HCT116 (cell line): ENCODE measurements at regions not wholly inside any gene's neighbourhood (a gene's known extent, or its start where the extent isn't known, plus 50 kb on each side); places are given as distances from the start of the nearest gene placed in this dataset.

Experiments used
- ATAC-seq: fragments of 200-7000 bp; cut with Tn5 transposase; 2 replicates; pipeline ENCODE4 v1.9.1; 2020; ENCODE audit warnings: mild to moderate bottlenecking, moderate library complexity
- BruUV-seq: library from RNA; stranded (reverse); fragments of 400-500 nt; replicated peaks from 2 replicates; lab custom pipeline; 2021; lab: Mats Ljungman, UMichigan
- CTCF ChIA-PET: fragments of 300-600 bp; sonication (Branson Sonifier 250); formaldehyde crosslinking; loops from one replicate; lab custom pipeline; 2021; ENCODE audit warnings: antibody characterized with exemption; lab: Charles Lee
- POLR2A ChIA-PET: fragments of 300-600, 350-600 bp; sonication (Branson Sonifier 250); formaldehyde crosslinking; loops from one replicate; lab custom pipeline; 2021; ENCODE audit warnings: antibody characterized with exemption; lab: Charles Lee
- RAD21 ChIA-PET, 2 experiments: fragments of 300-600 bp; sonication (Branson Sonifier 250); formaldehyde crosslinking; loops; one replicate each; lab custom pipeline; 2023; ENCODE audit warnings: low total read pairs in 2 of 2; ENCODE audit not compliant: uncharacterized antibody in 2 of 2, unreplicated experiment in 2 of 2, low non-redundant PET in 1 of 2; lab: Charles Lee
- DNase-seq: peaks from one replicate; pipeline ENCODE4 v3.0.0-alpha.2; 2010; ENCODE audit warnings: low read depth, low spot score
- H2AFZ ChIP-seq: fragments of 200-600 bp; shearing (Covaris generic), sonication (generic); 2 replicates; pipeline ENCODE4 v1.6.1; 2017; ENCODE audit warnings: low read depth, mixed run types, mixed read lengths, antibody characterized with exemption, low read length; ENCODE audit not compliant: poor library complexity, severe bottlenecking
- H3K27ac ChIP-seq: 2 replicates; pipeline ENCODE4 v1.5.1; 2012; ENCODE audit warnings: low read depth, low read length
- H3K27me3 ChIP-seq: fragments of 200-600 bp; sonication (generic); 2 replicates; pipeline ENCODE4 v1.6.1; 2016; ENCODE audit warnings: mixed run types, low read length, mixed read lengths; ENCODE audit not compliant: insufficient read depth
- H3K36me3 ChIP-seq, 2 experiments: fragments of 200-500 bp in 1 of 2; fragments of 200-600 bp in 1 of 2; sonication (Bioruptor generic) in 1 of 2; sonication (generic) in 1 of 2; 2 replicates each; pipeline versions ENCODE4 v1.5.1 to v1.6.1; 2014 to 2016; ENCODE audit warnings: low read length in 2 of 2, inconsistent platforms in 1 of 2, mixed read lengths in 1 of 2, mixed run types in 1 of 2; ENCODE audit not compliant: insufficient read depth in 2 of 2, control insufficient read depth in 1 of 2
- H3K4me1 ChIP-seq, 2 experiments: fragments of 200-600 bp in 1 of 2; sonication (generic) in 1 of 2; 2 replicates each; pipeline versions ENCODE4 v1.5.1 to v1.6.1; 2012 to 2017; ENCODE audit warnings: low read length in 2 of 2, inconsistent platforms in 1 of 2, mild to moderate bottlenecking in 1 of 2, mixed read lengths in 1 of 2, mixed run types in 1 of 2, moderate library complexity in 1 of 2; ENCODE audit not compliant: insufficient read depth in 2 of 2, control insufficient read depth in 1 of 2
- H3K4me2 ChIP-seq: fragments of 200-600 bp; sonication (generic); 2 replicates; pipeline ENCODE4 v1.6.1; 2017; ENCODE audit warnings: mixed run types, low read length, mixed read lengths
- H3K4me3 ChIP-seq, 2 experiments: fragments of 200-600 bp in 1 of 2; sonication (generic) in 1 of 2; replicated peaks in 1 of 2; 2 replicates each; pipeline ENCODE4 v1.5.1; 2011 to 2016; ENCODE audit warnings: low read length in 2 of 2, control low read depth in 1 of 2, low read depth in 1 of 2, mild to moderate bottlenecking in 1 of 2, mixed read lengths in 1 of 2, mixed run types in 1 of 2
- H3K79me2 ChIP-seq: fragments of 200-600 bp; sonication (generic); 2 replicates; pipeline ENCODE4 v1.6.1; 2017; ENCODE audit warnings: mild to moderate bottlenecking, mixed run types, low read length, moderate library complexity, mixed read lengths; ENCODE audit not compliant: insufficient read depth
- H3K9ac ChIP-seq: fragments of 200-600 bp; sonication (generic); 2 replicates; pipeline ENCODE4 v1.6.1; 2016; ENCODE audit warnings: low read length, mixed read lengths
- H3K9me2 ChIP-seq: fragments of 200-600 bp; sonication (generic), shearing (Covaris generic); 2 replicates; pipeline ENCODE4 v1.6.1; 2017; ENCODE audit warnings: mixed run types, mild to moderate bottlenecking, moderate library complexity; ENCODE audit not compliant: insufficient read depth
- H3K9me3 ChIP-seq, 2 experiments: fragments of 200-500 bp in 1 of 2; fragments of 200-600 bp in 1 of 2; sonication (Bioruptor generic) in 1 of 2; sonication (generic) in 1 of 2; 2 replicates each; pipeline ENCODE4 v1.6.1; 2014 to 2017; ENCODE audit warnings: low read length in 2 of 2, mixed read lengths in 2 of 2, inconsistent platforms in 1 of 2, low read depth in 1 of 2, mild to moderate bottlenecking in 1 of 2, mixed run types in 1 of 2, moderate library complexity in 1 of 2; ENCODE audit not compliant: control insufficient read depth in 1 of 2, insufficient read depth in 1 of 2
- H4K20me1 ChIP-seq: fragments of 200-600 bp; sonication (generic), shearing (Covaris generic); 2 replicates; pipeline ENCODE4 v1.6.1; 2017; ENCODE audit warnings: mixed run types, mild to moderate bottlenecking, moderate library complexity; ENCODE audit not compliant: insufficient read depth
- ATF3 ChIP-seq: IDR thresholded peaks from 2 replicates; pipeline ENCODE4 v1.6.1; 2012
- CEBPB ChIP-seq: IDR thresholded peaks from 2 replicates; pipeline ENCODE4 v1.6.1; 2012; ENCODE audit warnings: low read depth
- CTCF ChIP-seq, 3 experiments: fragments of 200-600 bp in 1 of 3; sonication (generic) in 1 of 3; IDR thresholded peaks in 2 of 3; conservative IDR thresholded peaks in 1 of 3; 2 replicates each; pipeline ENCODE4 v1.5.1; 2012 to 2017; ENCODE audit warnings: low read depth in 2 of 3, low read length in 2 of 3, antibody characterized with exemption in 1 of 3, borderline replicate concordance in 1 of 3, control low read depth in 1 of 3, mild to moderate bottlenecking in 1 of 3, mixed read lengths in 1 of 3, mixed run types in 1 of 3, moderate library complexity in 1 of 3; ENCODE audit not compliant: insufficient read depth in 1 of 3
- EGR1 ChIP-seq: IDR thresholded peaks from 2 replicates; pipeline ENCODE4 v1.6.1; 2012; ENCODE audit warnings: low read depth
- ELF1 ChIP-seq: IDR thresholded peaks from 2 replicates; pipeline ENCODE4 v1.6.1; 2012; ENCODE audit warnings: low read depth, borderline replicate concordance
- FOSL1 ChIP-seq: IDR thresholded peaks from 2 replicates; pipeline ENCODE4 v1.6.1; 2012; ENCODE audit warnings: low read depth
- SIN3A ChIP-seq: IDR thresholded peaks from 2 replicates; pipeline ENCODE4 v1.6.1; 2012; ENCODE audit warnings: low read depth
- TCF7L2 ChIP-seq: IDR thresholded peaks from 2 replicates; pipeline ENCODE4 v1.7.0; 2011; ENCODE audit warnings: borderline replicate concordance, inconsistent platforms; ENCODE audit not compliant: insufficient read depth, insufficient read length; ENCODE audit errors: extremely low read depth
- ZBTB33 ChIP-seq: IDR thresholded peaks from 2 replicates; pipeline ENCODE4 v1.6.1; 2011; ENCODE audit warnings: mild to moderate bottlenecking, low read length, moderate library complexity; ENCODE audit not compliant: insufficient replicate concordance; ENCODE audit errors: extremely low read depth
- ZNF274 ChIP-seq: fragments of 200-500 bp; sonication (Bioruptor generic); IDR thresholded peaks from 2 replicates; pipeline ENCODE4 v1.6.1; 2014; ENCODE audit warnings: mild to moderate bottlenecking, low read depth, low read length, inconsistent platforms
- intact Hi-C: fragments of 100-400 bp; cut with micrococcal nuclease; formaldehyde crosslinking; loops from 2 replicates; pipeline ENCODE4 v1.10.0; 2022

- H4K20me1 ChIP-seq, result no peaks in the 10 kb centered on the region
- TF ChIP-seq ATF3, result no peak
- TF ChIP-seq ZNF274, result no peak
- no peak for TF ChIP-seq TCF7L2
- TF ChIP-seq ELF1, result no peak
- TF ChIP-seq CEBPB, result no peak
- TF ChIP-seq CTCF (IDR thresholded peaks at IDR 0.05 in 2 of 3, conservative IDR thresholded peaks at IDR 0.05 in 1 of 3; ENCODE audit: borderline replicate concordance in 1 of 3, insufficient read depth in 1 of 3, low read depth in 2 of 3, low read length in 2 of 3), result no peak
- TF ChIP-seq ZBTB33, result no peak
- TF ChIP-seq FOSL1, result no peak
- TF ChIP-seq SIN3A, result no peak
- no peak for TF ChIP-seq EGR1
- H3K27ac ChIP-seq, result no peak overlapping the region
- ATAC-seq (no peak), DNase-seq (no peak)
- H3K9ac ChIP-seq, result no peak overlapping the region
- H3K9me3 ChIP-seq, result no peaks in the 10 kb centered on the region
- intact Hi-C loops, result no loop called here
- no peak overlapping the region for H2AFZ ChIP-seq
- no peak overlapping the region for H3K4me3 ChIP-seq
- no peaks in the 10 kb centered on the region for H3K4me1 ChIP-seq
- H3K9me2 ChIP-seq, result no peaks in the 10 kb centered on the region
- RAD21 ChIA-PET, result no interaction called here
- no peak overlapping the region for H3K4me2 ChIP-seq
- POLR2A ChIA-PET, result no interaction called here
- CTCF ChIA-PET, result no interaction called here
- H3K36me3 ChIP-seq, result no peaks in the 10 kb centered on the region
- H3K79me2 ChIP-seq, result no peaks in the 10 kb centered on the region
- BruUV-seq, result no TSS peak
- H3K27me3 ChIP-seq, result no peaks in the 10 kb centered on the region
Observed at GRCh38 chr12:45503899-45504298, 225.6 kb upstream of the ARID2 start.
